Endodermal cell (in vitro differentiated cells): ENCODE measurements at regions not wholly inside any gene's neighbourhood (a gene's known extent, or its start where the extent isn't known, plus 50 kb on each side); places are given as distances from the start of the nearest gene placed in this dataset.

Experiments
- DNase-seq: peaks from one replicate; pipeline ENCODE4 v3.0.0-alpha.2; 2017
- H3K27ac ChIP-seq: 2 replicates; pipeline ENCODE4 v1.5.1; 2013; ENCODE audit warnings: mild to moderate bottlenecking, low read depth, low read length, moderate library complexity
- H3K27me3 ChIP-seq: 2 replicates; pipeline ENCODE4 v1.6.1; 2013; ENCODE audit warnings: mild to moderate bottlenecking, low read length, moderate library complexity; ENCODE audit not compliant: insufficient read depth, control insufficient read depth, poor library complexity, severe bottlenecking
- H3K36me3 ChIP-seq: 2 replicates; pipeline ENCODE4 v1.7.0; 2013; ENCODE audit warnings: mild to moderate bottlenecking, low read length, moderate library complexity; ENCODE audit not compliant: control insufficient read depth, insufficient read depth
- H3K4me1 ChIP-seq: one replicate; pipeline ENCODE4 v1.7.0; 2013; ENCODE audit warnings: low read length; ENCODE audit not compliant: control insufficient read depth, insufficient read depth
- H3K4me3 ChIP-seq: 2 replicates; pipeline ENCODE4 v1.5.1; 2013; ENCODE audit warnings: mild to moderate bottlenecking, low read length, moderate library complexity
- H3K9ac ChIP-seq: 2 replicates; pipeline ENCODE4 v1.6.1; 2013; ENCODE audit warnings: mild to moderate bottlenecking, low read length, moderate library complexity; ENCODE audit not compliant: poor library complexity, severe bottlenecking; ENCODE audit errors: extremely low read depth
- H3K9me3 ChIP-seq: 2 replicates; pipeline ENCODE4 v1.6.1; 2013; ENCODE audit warnings: mild to moderate bottlenecking, low read length, moderate library complexity; ENCODE audit not compliant: control insufficient read depth
- H3K27ac Mint-ChIP-seq: 2 replicates; pipeline ENCODE4 v1.8.0; 2020; ENCODE audit warnings: mixed read lengths
- H3K27me3 Mint-ChIP-seq: 2 replicates; pipeline ENCODE4 v1.8.0; 2021; ENCODE audit warnings: mild to moderate bottlenecking, mixed read lengths; ENCODE audit not compliant: insufficient read depth
- H3K36me3 Mint-ChIP-seq: 2 replicates; pipeline ENCODE4 v1.8.0; 2020; ENCODE audit warnings: low read depth, mixed read lengths
- H3K4me1 Mint-ChIP-seq: 2 replicates; pipeline ENCODE4 v1.8.0; 2020; ENCODE audit warnings: mixed read lengths
- H3K4me3 Mint-ChIP-seq: 2 replicates; pipeline ENCODE4 v1.8.0; 2020; ENCODE audit warnings: mild to moderate bottlenecking, moderate library complexity, mixed read lengths
- H3K9me3 Mint-ChIP-seq: 2 replicates; pipeline ENCODE4 v1.8.0; 2020; ENCODE audit warnings: mild to moderate bottlenecking, mixed read lengths
- WGBS, 2 experiments: methylation state at CpG; one replicate each; pipeline versions ENCODE4 v1.1.5 to v1.1.7; 2013; ENCODE audit warnings: missing lambda C conversion rate in 2 of 2, mixed read lengths in 1 of 2; ENCODE audit not compliant: insufficient coverage in 1 of 2, insufficient read length in 1 of 2; 5-methylcytosine and 5-hydroxymethylcytosine counted together
- TF ChIP-seq, protein P1 (sequence below): fragments of 200-600 bp; sonication (generic); conservative IDR thresholded peaks from 2 replicates; pipeline ENCODE4 v1.5.0; 2021; ENCODE audit warnings: antibody characterized with exemption, mild to moderate bottlenecking

DNA sequence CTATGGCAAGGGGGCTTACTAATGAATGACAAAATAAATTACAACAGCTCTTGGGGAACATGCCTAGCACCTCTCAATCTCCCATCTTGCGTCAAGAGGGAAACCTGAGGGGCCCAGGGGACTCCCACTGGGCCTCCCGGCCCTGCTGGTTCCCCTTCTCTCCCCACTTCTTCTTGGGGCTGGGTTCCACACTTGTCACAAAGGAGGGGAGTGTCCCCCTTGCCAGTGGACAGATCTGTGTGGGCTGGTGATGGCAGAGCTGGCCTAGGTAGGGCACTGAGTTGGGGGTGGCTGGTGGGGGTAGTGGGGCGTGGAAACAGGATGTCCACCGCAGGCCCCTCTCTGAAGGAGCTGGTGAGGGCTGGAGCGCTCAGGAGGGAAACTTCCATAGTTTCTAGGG is 184.0 kb upstream of the HAAO start:
- H3K4me1 ChIP-seq: peaks cover 8% of the 10 kb centered on the region

DNA sequence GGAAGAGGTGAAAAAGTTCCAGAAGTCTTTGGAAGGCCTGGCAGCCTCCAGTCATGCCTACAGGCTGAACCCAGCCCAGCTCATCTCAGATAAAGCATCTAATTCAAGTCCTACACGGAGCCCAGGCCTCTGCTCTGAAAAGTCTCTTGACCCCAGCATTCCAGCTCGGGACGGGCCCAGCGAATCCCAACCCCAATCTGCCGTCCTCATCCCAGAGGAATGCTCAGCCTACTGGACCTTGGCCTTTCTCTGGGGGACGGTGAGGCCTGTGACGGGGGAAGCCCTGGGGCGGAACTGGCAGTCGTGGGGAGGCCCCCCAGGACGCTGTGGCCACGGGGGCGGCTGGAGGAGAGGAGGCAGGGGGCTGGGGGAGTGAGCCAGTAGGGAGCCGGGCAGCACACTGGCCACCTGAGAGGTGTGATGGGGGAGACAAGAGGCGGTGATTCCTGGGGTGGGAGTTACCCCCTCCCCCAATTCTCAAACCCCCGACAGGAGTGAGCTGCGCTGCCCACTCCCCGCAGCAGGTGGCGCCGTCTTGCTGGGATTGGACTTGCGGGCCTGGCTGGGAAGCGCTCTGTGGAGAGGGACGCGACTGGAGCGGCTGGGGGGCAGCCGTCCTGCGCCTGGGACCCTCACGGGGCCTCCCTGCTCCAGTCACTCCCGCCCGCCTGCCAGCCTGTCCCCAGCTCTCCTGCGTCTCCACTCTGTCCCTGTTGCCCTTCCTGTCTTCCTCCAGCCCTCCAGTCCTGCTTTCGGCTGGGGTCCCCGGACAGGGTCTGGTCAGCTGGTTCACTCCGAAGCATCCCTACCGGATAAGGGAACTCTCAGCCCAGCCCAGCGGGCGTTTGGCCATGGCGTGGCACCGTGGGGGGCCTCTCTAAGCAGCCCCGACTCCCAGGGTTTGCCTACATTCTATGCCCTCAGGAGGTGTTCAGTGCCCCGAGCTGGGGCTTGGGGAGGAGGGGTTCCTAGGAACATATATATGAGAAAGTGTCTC is 182.6 kb upstream of the HAAO start:
- Histone ChIP-seq H3K9ac (no peak overlapping the region), H3K9me3 (no peaks in the 10 kb centered on the region), H3K36me3 (no peaks in the 10 kb centered on the region), H3K27me3 (no peaks in the 10 kb centered on the region), H3K4me1 (peaks cover 8% of the 10 kb centered on the region), H3K27ac (no peak overlapping the region), H3K4me3 (no peak overlapping the region)
- Mint-ChIP-seq H3K27ac (peak overlapping the region; percentile 17), H3K4me3 (no peak overlapping the region), H3K27me3 (no peaks in the 10 kb centered on the region), H3K36me3 (peaks cover 2% of the 10 kb centered on the region), H3K9me3 (peaks cover 3% of the 10 kb centered on the region), H3K4me1 (peaks cover 22% of the 10 kb centered on the region)
- TF ChIP-seq, protein P1, sequence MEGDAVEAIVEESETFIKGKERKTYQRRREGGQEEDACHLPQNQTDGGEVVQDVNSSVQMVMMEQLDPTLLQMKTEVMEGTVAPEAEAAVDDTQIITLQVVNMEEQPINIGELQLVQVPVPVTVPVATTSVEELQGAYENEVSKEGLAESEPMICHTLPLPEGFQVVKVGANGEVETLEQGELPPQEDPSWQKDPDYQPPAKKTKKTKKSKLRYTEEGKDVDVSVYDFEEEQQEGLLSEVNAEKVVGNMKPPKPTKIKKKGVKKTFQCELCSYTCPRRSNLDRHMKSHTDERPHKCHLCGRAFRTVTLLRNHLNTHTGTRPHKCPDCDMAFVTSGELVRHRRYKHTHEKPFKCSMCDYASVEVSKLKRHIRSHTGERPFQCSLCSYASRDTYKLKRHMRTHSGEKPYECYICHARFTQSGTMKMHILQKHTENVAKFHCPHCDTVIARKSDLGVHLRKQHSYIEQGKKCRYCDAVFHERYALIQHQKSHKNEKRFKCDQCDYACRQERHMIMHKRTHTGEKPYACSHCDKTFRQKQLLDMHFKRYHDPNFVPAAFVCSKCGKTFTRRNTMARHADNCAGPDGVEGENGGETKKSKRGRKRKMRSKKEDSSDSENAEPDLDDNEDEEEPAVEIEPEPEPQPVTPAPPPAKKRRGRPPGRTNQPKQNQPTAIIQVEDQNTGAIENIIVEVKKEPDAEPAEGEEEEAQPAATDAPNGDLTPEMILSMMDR: peak; percentile 92
- DNase-seq: peak; percentile 95
- WGBS, 2 experiments: 0 to 32% methylated on average over 1 to 39 of the region's 40 CpGs

More for the DNA sequence above, 184.0 kb upstream of the HAAO start:
- peaks cover 31% of the 10 kb centered on the region for H3K4me1 Mint-ChIP-seq
- H3K4me3 Mint-ChIP-seq: no peak overlapping the region
- Histone ChIP-seq H3K27me3 (no peaks in the 10 kb centered on the region), H3K4me3 (no peak overlapping the region), H3K9me3 (peaks cover under 1% of the 10 kb centered on the region), H3K27ac (no peak overlapping the region), H3K9ac (no peak overlapping the region), H3K36me3 (no peaks in the 10 kb centered on the region)
- H3K27ac Mint-ChIP-seq: no peak overlapping the region
- peaks cover 2% of the 10 kb centered on the region for H3K36me3 Mint-ChIP-seq
- no peaks in the 10 kb centered on the region for H3K27me3 Mint-ChIP-seq
- WGBS, 2 experiments: 85 to 100% methylated on average over 1 to 5 of the region's 5 CpGs
- H3K9me3 Mint-ChIP-seq: peaks cover 10% of the 10 kb centered on the region
- no peak for DNase-seq
- TF ChIP-seq, protein P1: no peak

DNA sequence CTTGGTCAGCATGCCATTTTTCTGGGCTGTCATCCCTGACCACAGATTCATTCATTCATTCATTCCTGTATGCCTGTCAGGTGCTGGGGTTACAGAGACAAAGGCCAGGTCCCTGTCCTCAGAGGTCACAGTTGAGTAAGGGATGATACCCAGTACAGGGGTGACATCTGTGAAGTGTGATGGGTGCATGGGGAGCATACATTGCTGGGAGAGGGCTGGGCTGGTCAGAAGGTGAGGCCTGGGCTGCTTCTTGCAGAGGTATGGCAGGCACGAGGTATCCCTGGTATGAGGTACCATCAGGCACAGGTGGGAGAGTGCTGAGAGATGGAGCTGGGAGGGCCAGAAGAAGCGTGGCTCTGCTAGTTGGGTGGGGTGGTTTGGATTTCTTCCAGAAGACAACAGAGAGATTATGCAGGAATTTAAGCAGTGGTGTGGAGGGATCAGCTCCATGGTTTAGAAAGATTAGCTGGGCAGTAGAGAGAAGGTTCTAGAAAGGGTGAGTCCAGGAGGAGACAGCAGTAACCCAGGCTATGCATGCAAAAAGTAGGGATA is 181.9 kb upstream of the HAAO start:
- Mint-ChIP-seq H3K27ac (peak overlapping the region; percentile 5), H3K9me3 (peaks cover 3% of the 10 kb centered on the region), H3K4me1 (peaks cover 16% of the 10 kb centered on the region), H3K36me3 (peaks cover 2% of the 10 kb centered on the region), H3K27me3 (peaks cover under 1% of the 10 kb centered on the region), H3K4me3 (no peak overlapping the region)
- TF ChIP-seq, protein P1: no peak
- Histone ChIP-seq H3K27ac (no peak overlapping the region), H3K4me3 (no peak overlapping the region), H3K9ac (no peak overlapping the region), H3K9me3 (no peaks in the 10 kb centered on the region), H3K36me3 (no peaks in the 10 kb centered on the region), H3K4me1 (peaks cover 3% of the 10 kb centered on the region), H3K27me3 (no peaks in the 10 kb centered on the region)
- 84% methylated on average over 2 of the region's 2 CpGs; no CpG with 5 or more reads in 1 of the 2 experiments for WGBS, 2 experiments
- DNase-seq: no peak
